A549 (cell line): ENCODE measurements at regions not wholly inside any gene's neighbourhood (a gene's known extent, or its start where the extent isn't known, plus 50 kb on each side); places are given as distances from the start of the nearest gene placed in this dataset.

Source experiments
- CHD4 ChIP-seq: fragments of 200-600 bp; sonication (generic); IDR thresholded peaks from 2 replicates; pipeline ENCODE4 v1.6.1; 2016; ENCODE audit warnings: antibody characterized with exemption, mild to moderate bottlenecking, borderline replicate concordance
- CTCF ChIP-seq: fragments of >200 bp; sonication (Bioruptor Twin); formaldehyde crosslinking; IDR thresholded peaks from 3 replicates; pipeline ENCODE4 v1.5.1; 2016
- PHF8 ChIP-seq: fragments of 200-600 bp; sonication (generic); IDR thresholded peaks from 2 replicates; pipeline ENCODE4 v1.6.1; 2016; ENCODE audit warnings: low read depth, mild to moderate bottlenecking, antibody characterized with exemption, moderate library complexity, borderline replicate concordance
- POLR2A ChIP-seq: IDR thresholded peaks from 2 replicates; pipeline ENCODE4 v1.6.1; 2012; ENCODE audit warnings: mild to moderate bottlenecking, low read length
- RAD21 ChIP-seq, 2 experiments: fragments of >200 bp in 1 of 2; sonication (Bioruptor Twin) in 1 of 2; formaldehyde crosslinking in 1 of 2; IDR thresholded peaks in 1 of 2; conservative IDR thresholded peaks in 1 of 2; 2 replicates in 1 of 2; 3 replicates in 1 of 2; pipeline ENCODE4 v1.6.1; 2012 to 2018; ENCODE audit warnings: inconsistent platforms in 1 of 2
- RFX5 ChIP-seq: fragments of 450-650 bp; IDR thresholded peaks from 2 replicates; pipeline ENCODE4 v1.7.1; 2014; ENCODE audit warnings: antibody characterized with exemption, mild to moderate bottlenecking, moderate library complexity
- USF2 ChIP-seq: fragments of 450-650 bp; IDR thresholded peaks from 2 replicates; pipeline ENCODE4 v1.6.1; 2014; ENCODE audit warnings: antibody characterized with exemption

- TF ChIP-seq CTCF (no peak), RAD21 (conservative IDR thresholded peaks at IDR 0.05 in 1 of 2, IDR thresholded peaks at IDR 0.05 in 1 of 2) (no peak), USF2 (no peak), CHD4 (no peak), POLR2A (no peak), RFX5 (no peak), PHF8 (no peak)
Measured at GRCh38 chr12:68449196-68449595, 117.0 kb upstream of the MDM1 start.
